ENCODE measurements at regions not wholly inside any gene's neighbourhood (a gene's known extent, or its start where the extent isn't known, plus 50 kb on each side); places are given as distances from the start of the nearest gene placed in this dataset.

- no peak for TF ChIP-seq CTCF (IDR thresholded peaks at IDR 0.05; ENCODE audit: extremely low read depth, low read depth, low read length)
- Histone ChIP-seq H3K27me3 (ENCODE audit: insufficient read depth, low read length) (no peaks in the 10 kb centered on the region), H2AFZ (ENCODE audit: low read length) (no peak overlapping the region), H3K36me3 (ENCODE audit: insufficient read depth, low read length) (no peaks in the 10 kb centered on the region), H4K20me1 (ENCODE audit: insufficient read depth, low read length) (no peaks in the 10 kb centered on the region), H3K4me2 (ENCODE audit: insufficient read depth, low read length) (no peak overlapping the region), H3K79me2 (ENCODE audit: insufficient read depth, low read length) (no peaks in the 10 kb centered on the region), H3K4me1 (ENCODE audit: insufficient read depth, low read length) (no peaks in the 10 kb centered on the region), H3K27ac (ENCODE audit: low read depth, low read length) (no peak overlapping the region), H3K4me3 (ENCODE audit: insufficient read depth, low read length) (no peak overlapping the region), H3K9me3 (ENCODE audit: low read depth, low read length) (no peaks in the 10 kb centered on the region)
- DNase-seq (ENCODE audit: insufficient read length, low spot score, missing footprints), result no peak
Observed at GRCh38 chr16:35147556-35148504, 1688.4 kb downstream of the TP53TG3F start.

- H3K4me1 ChIP-seq (ENCODE audit: insufficient read depth, low read length), result no peaks in the 10 kb centered on the region
- no peak for DNase-seq (ENCODE audit: insufficient read length, low spot score, missing footprints)
- H3K36me3 ChIP-seq (ENCODE audit: insufficient read depth, low read length), result no peaks in the 10 kb centered on the region
- no peaks in the 10 kb centered on the region for H4K20me1 ChIP-seq (ENCODE audit: insufficient read depth, low read length)
- H3K27me3 ChIP-seq (ENCODE audit: insufficient read depth, low read length), result no peaks in the 10 kb centered on the region
- H3K4me2 ChIP-seq (ENCODE audit: insufficient read depth, low read length), result no peak overlapping the region
- no peak for TF ChIP-seq CTCF (IDR thresholded peaks at IDR 0.05; ENCODE audit: extremely low read depth, low read depth, low read length)
- H3K79me2 ChIP-seq (ENCODE audit: insufficient read depth, low read length), result no peaks in the 10 kb centered on the region
- no peak overlapping the region for H3K27ac ChIP-seq (ENCODE audit: low read depth, low read length)
- no peaks in the 10 kb centered on the region for H3K9me3 ChIP-seq (ENCODE audit: low read depth, low read length)
- no peak overlapping the region for H3K4me3 ChIP-seq (ENCODE audit: insufficient read depth, low read length)
- no peak overlapping the region for H2AFZ ChIP-seq (ENCODE audit: low read length)
Observed at GRCh38 chr16:35148748-35149147, 1689.3 kb downstream of the TP53TG3F start.

- H3K27me3 ChIP-seq (ENCODE audit: insufficient read depth, low read length), result no peaks in the 10 kb centered on the region
- no peak overlapping the region for H3K4me2 ChIP-seq (ENCODE audit: insufficient read depth, low read length)
- no peaks in the 10 kb centered on the region for H4K20me1 ChIP-seq (ENCODE audit: insufficient read depth, low read length)
- H3K4me3 ChIP-seq (ENCODE audit: insufficient read depth, low read length), result no peak overlapping the region
- DNase-seq (ENCODE audit: insufficient read length, low spot score, missing footprints), result no peak
- no peaks in the 10 kb centered on the region for H3K9me3 ChIP-seq (ENCODE audit: low read depth, low read length)
- H3K4me1 ChIP-seq (ENCODE audit: insufficient read depth, low read length), result no peaks in the 10 kb centered on the region
- no peak for TF ChIP-seq CTCF (IDR thresholded peaks at IDR 0.05; ENCODE audit: extremely low read depth, low read depth, low read length)
- H3K79me2 ChIP-seq (ENCODE audit: insufficient read depth, low read length), result no peaks in the 10 kb centered on the region
- H3K27ac ChIP-seq (ENCODE audit: low read depth, low read length), result no peak overlapping the region
- no peaks in the 10 kb centered on the region for H3K36me3 ChIP-seq (ENCODE audit: insufficient read depth, low read length)
- H2AFZ ChIP-seq (ENCODE audit: low read length), result no peak overlapping the region
Observed at GRCh38 chr16:35149550-35149949, 1690.1 kb downstream of the TP53TG3F start.

- H3K36me3 ChIP-seq (ENCODE audit: insufficient read depth, low read length), result no peaks in the 10 kb centered on the region
- DNase-seq (ENCODE audit: insufficient read length, low spot score, missing footprints), result no peak
- no peaks in the 10 kb centered on the region for H3K9me3 ChIP-seq (ENCODE audit: low read depth, low read length)
Observed at GRCh38 chr16:35150805-35151312, 1691.4 kb downstream of the TP53TG3F start.

More at GRCh38 chr16:35150805-35151312, 1691.4 kb downstream of the TP53TG3F start:
- Histone ChIP-seq H3K27ac (ENCODE audit: low read depth, low read length) (no peak overlapping the region), H3K27me3 (ENCODE audit: insufficient read depth, low read length) (no peaks in the 10 kb centered on the region), H3K4me3 (ENCODE audit: insufficient read depth, low read length) (no peak overlapping the region), H3K79me2 (ENCODE audit: insufficient read depth, low read length) (no peaks in the 10 kb centered on the region), H3K4me2 (ENCODE audit: insufficient read depth, low read length) (no peak overlapping the region), H4K20me1 (ENCODE audit: insufficient read depth, low read length) (no peaks in the 10 kb centered on the region), H3K4me1 (ENCODE audit: insufficient read depth, low read length) (no peaks in the 10 kb centered on the region), H2AFZ (ENCODE audit: low read length) (no peak overlapping the region)
- no peak for TF ChIP-seq CTCF (IDR thresholded peaks at IDR 0.05; ENCODE audit: extremely low read depth, low read depth, low read length)

All from osteoblast (primary cell).